Endothelial cell (in vitro differentiated cells): ENCODE measurements at regions not wholly inside any gene's neighbourhood (a gene's known extent, or its start where the extent isn't known, plus 50 kb on each side); places are given as distances from the start of the nearest gene placed in this dataset.

Source experiments
- DNase-seq: peaks from one replicate; pipeline ENCODE4 v3.0.0; 2021; ENCODE audit warnings: low spot score
- H3K27ac Mint-ChIP-seq: one replicate; pipeline ENCODE4 v1.8.0; 2021; ENCODE audit warnings: mixed read lengths, inconsistent platforms; ENCODE audit not compliant: unreplicated experiment
- H3K27me3 Mint-ChIP-seq: one replicate; pipeline ENCODE4 v1.8.0; 2021; ENCODE audit warnings: mild to moderate bottlenecking, moderate library complexity, mixed read lengths, inconsistent platforms; ENCODE audit not compliant: unreplicated experiment
- H3K36me3 Mint-ChIP-seq: one replicate; pipeline ENCODE4 v1.8.0; 2021; ENCODE audit warnings: mild to moderate bottlenecking, low read depth, mixed read lengths, inconsistent platforms; ENCODE audit not compliant: unreplicated experiment
- H3K4me1 Mint-ChIP-seq: one replicate; pipeline ENCODE4 v1.8.0; 2021; ENCODE audit warnings: mild to moderate bottlenecking, mixed read lengths, inconsistent platforms; ENCODE audit not compliant: unreplicated experiment
- H3K4me3 Mint-ChIP-seq: one replicate; pipeline ENCODE4 v1.8.0; 2021; ENCODE audit warnings: mild to moderate bottlenecking, mixed read lengths, inconsistent platforms; ENCODE audit not compliant: unreplicated experiment
- H3K9me3 Mint-ChIP-seq: one replicate; pipeline ENCODE4 v1.8.0; 2021; ENCODE audit warnings: mixed read lengths, inconsistent platforms; ENCODE audit not compliant: unreplicated experiment
- TF ChIP-seq, protein P1 (sequence below): fragments of 200-600 bp; sonication (generic); IDR thresholded peaks from one replicate; pipeline ENCODE4 v1.5.0; 2021; ENCODE audit warnings: antibody characterized with exemption; ENCODE audit not compliant: unreplicated experiment

- Mint-ChIP-seq H3K27me3 (no peaks in the 10 kb centered on the region), H3K27ac (no peak overlapping the region), H3K36me3 (no peaks in the 10 kb centered on the region), H3K4me3 (no peak overlapping the region), H3K9me3 (no peaks in the 10 kb centered on the region), H3K4me1 (no peaks in the 10 kb centered on the region)
- DNase-seq, result no peak
- TF ChIP-seq, protein P1, sequence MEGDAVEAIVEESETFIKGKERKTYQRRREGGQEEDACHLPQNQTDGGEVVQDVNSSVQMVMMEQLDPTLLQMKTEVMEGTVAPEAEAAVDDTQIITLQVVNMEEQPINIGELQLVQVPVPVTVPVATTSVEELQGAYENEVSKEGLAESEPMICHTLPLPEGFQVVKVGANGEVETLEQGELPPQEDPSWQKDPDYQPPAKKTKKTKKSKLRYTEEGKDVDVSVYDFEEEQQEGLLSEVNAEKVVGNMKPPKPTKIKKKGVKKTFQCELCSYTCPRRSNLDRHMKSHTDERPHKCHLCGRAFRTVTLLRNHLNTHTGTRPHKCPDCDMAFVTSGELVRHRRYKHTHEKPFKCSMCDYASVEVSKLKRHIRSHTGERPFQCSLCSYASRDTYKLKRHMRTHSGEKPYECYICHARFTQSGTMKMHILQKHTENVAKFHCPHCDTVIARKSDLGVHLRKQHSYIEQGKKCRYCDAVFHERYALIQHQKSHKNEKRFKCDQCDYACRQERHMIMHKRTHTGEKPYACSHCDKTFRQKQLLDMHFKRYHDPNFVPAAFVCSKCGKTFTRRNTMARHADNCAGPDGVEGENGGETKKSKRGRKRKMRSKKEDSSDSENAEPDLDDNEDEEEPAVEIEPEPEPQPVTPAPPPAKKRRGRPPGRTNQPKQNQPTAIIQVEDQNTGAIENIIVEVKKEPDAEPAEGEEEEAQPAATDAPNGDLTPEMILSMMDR, result no peak
These were observed 220.6 kb downstream of the DMAC1 start for GRCh38 chr9:7578951-7579350.

DNA sequence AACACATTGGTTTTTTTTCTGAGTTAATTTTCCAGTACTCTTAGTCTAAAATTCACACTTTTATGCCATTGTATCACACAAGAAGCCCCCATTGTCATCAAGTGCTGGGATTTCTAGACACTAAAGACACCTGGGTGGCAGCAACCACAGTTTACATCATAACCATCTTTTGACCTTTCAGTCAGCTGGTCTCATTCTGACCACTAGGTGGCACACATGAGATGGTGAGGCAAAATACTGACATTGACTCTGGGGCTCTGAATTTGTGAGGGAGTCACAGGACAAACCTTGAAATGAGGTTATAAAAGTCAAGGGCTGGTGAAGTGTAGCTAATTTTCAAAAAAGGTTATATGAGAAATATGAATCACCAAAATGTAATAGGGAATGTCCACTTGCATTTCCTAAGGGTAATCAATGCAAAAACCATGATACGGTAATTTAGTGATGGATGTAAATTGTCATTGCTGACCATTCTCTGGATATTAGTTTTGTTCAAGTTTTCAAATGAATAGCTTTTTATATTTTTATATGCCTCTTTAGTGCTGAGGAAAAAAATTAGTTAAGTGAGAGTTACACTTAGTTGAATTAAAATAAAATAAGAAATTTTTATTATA lies 229.4 kb downstream of the DMAC1 start:
- H3K27ac Mint-ChIP-seq, result no peak overlapping the region
- no peaks in the 10 kb centered on the region for H3K4me1 Mint-ChIP-seq
- no peaks in the 10 kb centered on the region for H3K9me3 Mint-ChIP-seq
- H3K27me3 Mint-ChIP-seq, result peaks cover 2% of the 10 kb centered on the region
- TF ChIP-seq, protein P1, result peak; percentile 94
- no peak overlapping the region for H3K4me3 Mint-ChIP-seq
- no peaks in the 10 kb centered on the region for H3K36me3 Mint-ChIP-seq
- peak; percentile 71 for DNase-seq

DNA sequence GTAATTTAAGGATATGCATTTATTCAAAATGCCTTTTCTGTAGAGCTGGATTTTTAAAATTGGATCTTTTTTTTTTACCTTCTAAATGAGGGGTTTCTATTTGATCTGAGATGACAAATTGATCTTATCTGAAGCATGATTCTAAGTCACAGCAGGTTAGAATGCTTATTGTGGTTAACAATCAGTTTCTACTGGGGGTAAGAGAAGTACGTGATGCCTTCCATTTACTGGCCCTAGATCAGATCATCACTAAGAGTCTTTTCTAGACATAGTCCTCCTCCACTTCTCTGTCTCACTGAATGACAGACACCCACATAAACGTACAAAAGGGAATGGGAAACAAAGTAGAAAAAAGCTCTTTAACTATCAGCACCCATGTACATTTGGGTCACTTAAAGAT lies 231.9 kb downstream of the DMAC1 start:
- H3K4me3 Mint-ChIP-seq, result no peak overlapping the region
- H3K9me3 Mint-ChIP-seq, result no peaks in the 10 kb centered on the region
- H3K27ac Mint-ChIP-seq, result no peak overlapping the region
- no peak for DNase-seq
- TF ChIP-seq, protein P1, result no peak
- no peaks in the 10 kb centered on the region for H3K36me3 Mint-ChIP-seq
- peaks cover 2% of the 10 kb centered on the region for H3K27me3 Mint-ChIP-seq
- H3K4me1 Mint-ChIP-seq, result no peaks in the 10 kb centered on the region

DNA sequence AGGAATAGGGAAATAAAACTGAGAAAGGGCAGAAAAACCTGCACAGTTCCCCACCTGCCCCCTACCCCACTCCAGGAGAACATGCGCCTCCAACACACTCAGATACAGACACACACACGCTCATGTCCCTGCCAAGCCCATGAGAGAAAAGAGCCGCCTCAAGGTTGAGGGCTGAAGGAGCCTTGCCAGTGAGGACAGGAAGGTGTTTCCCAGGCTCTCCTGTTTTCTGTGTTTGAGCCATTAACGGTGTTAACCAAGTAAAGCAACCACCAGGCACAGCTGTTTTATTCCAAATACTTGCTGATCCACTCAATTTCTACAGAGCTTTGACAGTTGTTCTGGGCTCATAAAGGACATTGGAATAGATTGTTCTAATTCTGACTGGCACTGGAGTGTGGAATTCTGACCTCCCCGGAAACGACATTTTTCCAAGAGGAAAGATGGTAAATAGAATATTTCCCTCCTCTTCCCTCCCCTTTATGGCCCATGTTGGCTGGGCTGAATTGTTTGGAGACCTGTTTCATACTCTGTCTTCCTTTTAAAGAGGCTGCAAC lies 238.0 kb downstream of the DMAC1 start:
- H3K4me3 Mint-ChIP-seq, result no peak overlapping the region
- no peak for DNase-seq
- H3K4me1 Mint-ChIP-seq, result no peaks in the 10 kb centered on the region
- H3K9me3 Mint-ChIP-seq, result no peaks in the 10 kb centered on the region
- peaks cover 2% of the 10 kb centered on the region for H3K27me3 Mint-ChIP-seq
- no peaks in the 10 kb centered on the region for H3K36me3 Mint-ChIP-seq
- TF ChIP-seq, protein P1, result no peak
- no peak overlapping the region for H3K27ac Mint-ChIP-seq

GRCh38 chr9:7560669-7561305 lies 238.8 kb downstream of the DMAC1 start:
- Mint-ChIP-seq H3K4me1 (no peaks in the 10 kb centered on the region), H3K36me3 (no peaks in the 10 kb centered on the region), H3K27ac (no peak overlapping the region), H3K4me3 (no peak overlapping the region), H3K9me3 (no peaks in the 10 kb centered on the region), H3K27me3 (peaks cover 2% of the 10 kb centered on the region)
- DNase-seq, result no peak
- TF ChIP-seq, protein P1, result no peak
